Prostate gland (tissue), 2 donors: ENCODE measurements at regions not wholly inside any gene's neighbourhood (a gene's known extent, or its start where the extent isn't known, plus 50 kb on each side); places are given as distances from the start of the nearest gene placed in this dataset.

ENCODE experiments used
- DNase-seq: peaks from one replicate; pipeline ENCODE4 v3.0.0-alpha.2; 2019; ENCODE audit warnings: low spot score
- H3K27ac ChIP-seq, 2 donors: fragments of 200-600 bp; sonication (generic); 2 replicates each; pipeline ENCODE4 v1.5.1; 2017 to 2019
- H3K27me3 ChIP-seq: fragments of 200-600 bp; sonication (generic); replicated peaks from 2 replicates; pipeline ENCODE4 v1.5.1; 2019; ENCODE audit not compliant: insufficient read depth
- H3K36me3 ChIP-seq, 2 donors: fragments of 200-600 bp; sonication (generic); 1 replicate in 1 of 2; 2 replicates in 1 of 2; pipeline versions ENCODE4 v1.5.1 to v1.8.1; 2017 to 2019
- H3K4me1 ChIP-seq: fragments of 200-600 bp; sonication (generic); replicated peaks from 2 replicates; pipeline ENCODE4 v1.5.1; 2019
- H3K4me3 ChIP-seq, 2 donors: fragments of 200-600 bp; sonication (generic); 2 replicates each; pipeline ENCODE4 v1.5.1; 2017 to 2019
- H3K9me3 ChIP-seq: fragments of 200-600 bp; sonication (generic); 2 replicates; pipeline ENCODE4 v1.5.1; 2017
- CTCF ChIP-seq, 4 experiments: fragments of 200-600 bp in 2 of 4; fragments of 450-650 bp in 2 of 4; sonication (generic) in 2 of 4; IDR thresholded peaks; 1 replicate in 3 of 4; 2 replicates in 1 of 4; pipeline ENCODE4 v1.5.1; 2016 to 2019; ENCODE audit warnings: antibody characterized with exemption in 4 of 4, mild to moderate bottlenecking in 2 of 4, moderate library complexity in 2 of 4
- POLR2A ChIP-seq: fragments of 450-650 bp; IDR thresholded peaks from one replicate; pipeline ENCODE4 v1.6.1; 2016; ENCODE audit warnings: antibody characterized with exemption, mild to moderate bottlenecking
- POLR2AphosphoS5 ChIP-seq: sonication (generic); formaldehyde crosslinking; IDR thresholded peaks from one replicate; pipeline ENCODE4 v1.6.1; 2017; ENCODE audit warnings: antibody characterized with exemption
- WGBS: methylation state at CpG from one replicate; pipeline ENCODE4 v1.1.5; 2018; 5-methylcytosine and 5-hydroxymethylcytosine counted together
- intact Hi-C: fragments of 100-400 bp; cut with DNase I; formaldehyde crosslinking; loops from one replicate; pipeline ENCODE4 v1.14.2; 2022

GRCh38 chr4:133624744-133625143 lies 475.6 kb downstream of the PCDH10 start:
- 38% methylated on average over 3 of the region's 3 CpGs for WGBS
- TF ChIP-seq POLR2AphosphoS5 (no peak), CTCF (IDR thresholded peaks at IDR 0.05) (no peak), POLR2A (no peak)
- intact Hi-C loops, result no loop called here
- no peak overlapping the region for H3K27ac ChIP-seq
- no peak overlapping the region for H3K4me3 ChIP-seq
- no peaks in the 10 kb centered on the region for H3K9me3 ChIP-seq
- H3K36me3 ChIP-seq, result no peaks in the 10 kb centered on the region
- no peak for DNase-seq
- no peaks in the 10 kb centered on the region for H3K4me1 ChIP-seq
- no peaks in the 10 kb centered on the region for H3K27me3 ChIP-seq

DNA sequence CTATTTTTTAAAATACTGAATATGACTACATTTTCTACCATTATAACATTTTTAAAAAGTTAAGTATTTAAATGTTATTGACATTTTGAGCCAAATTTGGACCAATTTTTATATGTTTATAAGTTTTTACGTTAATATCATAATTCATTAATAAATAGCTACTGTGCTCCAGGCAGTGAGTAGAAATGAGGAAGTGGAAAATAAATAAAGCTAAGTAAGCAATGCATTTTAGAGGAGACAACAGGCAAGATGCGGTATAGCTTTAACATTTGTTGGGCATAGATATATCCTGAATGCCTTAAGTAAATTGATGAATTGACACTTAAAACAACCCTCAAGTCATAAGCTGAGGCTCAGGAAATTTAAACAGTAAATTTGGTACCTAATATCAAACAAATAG lies 474.8 kb downstream of the PCDH10 start:
- DNase-seq, result no peak
- TF ChIP-seq POLR2AphosphoS5, result no peak
- no peak for TF ChIP-seq POLR2A
- intact Hi-C loops, result no loop called here
- WGBS, result 80% methylated on average over 2 of the region's 2 CpGs
- no peak overlapping the region for H3K27ac ChIP-seq
- H3K4me3 ChIP-seq, result no peak overlapping the region
- H3K27me3 ChIP-seq, result no peaks in the 10 kb centered on the region
- H3K9me3 ChIP-seq, result no peaks in the 10 kb centered on the region
- H3K4me1 ChIP-seq, result no peaks in the 10 kb centered on the region
- H3K36me3 ChIP-seq, result no peaks in the 10 kb centered on the region

GRCh38 chr4:133621628-133622027 lies 472.5 kb downstream of the PCDH10 start:
- Histone ChIP-seq H3K4me1 (no peaks in the 10 kb centered on the region), H3K27me3 (no peaks in the 10 kb centered on the region), H3K9me3 (no peaks in the 10 kb centered on the region), H3K4me3 (no peak overlapping the region), H3K36me3 (no peaks in the 10 kb centered on the region), H3K27ac (no peak overlapping the region)
- whole genome bisulfite sequencing, result 55% methylated on average over 1 of the region's 1 CpG
- intact Hi-C loops, result no loop called here
- TF ChIP-seq POLR2AphosphoS5, result no peak
- TF ChIP-seq CTCF (IDR thresholded peaks at IDR 0.05), result no peak
- TF ChIP-seq POLR2A, result no peak
- DNase-seq, result no peak

GRCh38 chr4:133620555-133620954 lies 471.5 kb downstream of the PCDH10 start:
- Histone ChIP-seq H3K27me3 (no peaks in the 10 kb centered on the region), H3K9me3 (no peaks in the 10 kb centered on the region), H3K4me3 (no peak overlapping the region), H3K4me1 (no peaks in the 10 kb centered on the region), H3K27ac (no peak overlapping the region), H3K36me3 (no peaks in the 10 kb centered on the region)
- 47% methylated on average over 4 of the region's 4 CpGs for WGBS
- TF ChIP-seq POLR2AphosphoS5 (no peak), CTCF (IDR thresholded peaks at IDR 0.05) (no peak), POLR2A (no peak)
- intact Hi-C loops, result no loop called here
- DNase-seq, result no peak

DNA sequence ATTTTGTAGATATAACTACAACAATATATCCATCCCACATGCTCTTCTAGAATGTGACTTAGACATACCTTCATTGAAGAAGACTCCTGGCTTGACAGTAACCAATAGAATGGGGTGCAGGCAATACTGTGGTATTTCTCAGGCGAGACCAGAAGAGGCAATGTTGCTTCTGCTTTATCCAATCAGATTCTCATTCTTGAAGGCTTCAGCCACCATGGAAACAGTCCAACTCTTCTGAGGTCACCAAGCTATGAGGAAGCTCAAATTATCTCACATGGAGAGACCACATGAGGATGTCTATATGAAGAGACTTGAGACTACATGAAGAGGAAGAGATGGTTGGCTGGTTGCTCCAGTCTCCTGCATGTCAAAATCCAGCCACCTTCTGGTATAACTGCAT lies 469.9 kb downstream of the PCDH10 start:
- Histone ChIP-seq H3K4me1 (no peaks in the 10 kb centered on the region), H3K27me3 (no peaks in the 10 kb centered on the region), H3K36me3 (no peaks in the 10 kb centered on the region), H3K27ac (no peak overlapping the region), H3K4me3 (no peak overlapping the region), H3K9me3 (no peaks in the 10 kb centered on the region)
- no peak for DNase-seq
- 91% methylated on average over 1 of the region's 1 CpG for WGBS
- TF ChIP-seq POLR2AphosphoS5, result no peak
- TF ChIP-seq CTCF (IDR thresholded peaks at IDR 0.05), result no peak
- no peak for TF ChIP-seq POLR2A
- intact Hi-C loops, result no loop called here
